ENCODE measurements at regions not wholly inside any gene's neighbourhood (a gene's known extent, or its start where the extent isn't known, plus 50 kb on each side); places are given as distances from the start of the nearest gene placed in this dataset.
"Not testable (repeated sequence)": the region's sequence is repeated elsewhere in the genome, so short reads cannot be mapped to it uniquely, and the experiment has no call there.

DNA sequence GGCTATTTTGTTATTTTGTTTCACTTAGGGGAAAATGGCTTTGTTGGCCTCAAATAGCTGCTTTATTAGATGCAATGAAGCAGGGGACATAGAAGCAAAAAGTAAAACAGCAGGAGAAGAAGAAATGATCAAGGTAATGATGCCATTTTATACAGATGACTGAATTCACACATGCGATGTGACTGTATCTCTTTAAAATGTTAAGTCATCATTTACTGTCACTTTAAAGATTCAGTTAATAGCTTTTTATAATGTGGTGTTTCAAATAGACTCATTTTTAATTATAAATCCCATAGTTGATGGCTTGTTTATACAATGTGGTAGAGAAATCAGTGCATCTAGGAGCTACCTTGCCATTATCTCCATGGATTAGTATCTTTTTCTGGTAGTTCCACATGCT, 863.9 kb upstream of the DEFB115 start:
- DNase-seq (ENCODE audit: low read depth), result not testable (repeated sequence)

- peak; percentile 3 for DNase-seq (ENCODE audit: low read depth)
Measured at GRCh38 chr20:30397111-30397510, 860.4 kb upstream of the DEFB115 start.

GRCh38 chr20:30405061-30405460, 852.4 kb upstream of the DEFB115 start:
- DNase-seq (ENCODE audit: low read depth), result not testable (repeated sequence)

DNA sequence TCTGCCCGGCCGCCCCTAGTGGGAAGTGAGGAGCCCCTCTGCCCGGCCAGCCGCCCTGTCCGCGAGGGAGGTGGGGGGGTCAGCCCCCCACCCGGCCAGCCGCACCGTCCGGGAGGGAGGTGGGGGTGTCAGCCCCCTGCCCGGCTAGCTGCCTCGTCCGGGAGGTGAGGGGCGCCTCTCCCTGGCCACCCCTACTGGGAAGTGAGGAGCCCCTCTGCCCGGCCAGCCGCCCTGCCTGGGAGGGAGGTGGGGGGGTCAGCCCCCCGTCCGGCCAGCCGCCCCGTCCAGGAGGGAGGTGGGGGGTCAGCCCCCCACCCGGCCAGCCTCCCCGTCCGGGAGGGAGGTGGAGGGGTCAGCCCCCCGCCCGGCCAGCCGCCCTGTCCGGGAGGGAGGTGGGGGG, 851.9 kb upstream of the DEFB115 start:
- DNase-seq (ENCODE audit: low read depth), result not testable (repeated sequence)

DNA sequence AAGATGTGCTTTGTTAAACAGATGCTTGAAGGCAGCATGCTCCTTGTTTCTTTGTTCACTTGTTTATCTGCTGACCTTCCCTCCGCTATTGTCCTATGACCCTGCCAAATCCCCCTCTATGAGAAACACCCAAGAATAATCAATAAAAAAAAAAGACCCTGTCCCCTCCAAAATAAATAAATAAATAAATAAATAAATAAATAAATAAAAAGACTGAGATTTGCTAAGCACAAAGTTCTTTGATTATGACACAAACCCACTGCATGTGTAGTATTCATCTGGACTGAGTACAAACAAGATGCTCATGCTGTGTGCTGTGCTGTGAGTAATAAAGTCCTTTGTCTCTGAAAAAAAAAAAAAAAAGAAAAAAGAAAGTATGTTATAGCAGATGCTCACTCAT, 851.1 kb upstream of the DEFB115 start:
- not testable (repeated sequence) for DNase-seq (ENCODE audit: low read depth)

DNA sequence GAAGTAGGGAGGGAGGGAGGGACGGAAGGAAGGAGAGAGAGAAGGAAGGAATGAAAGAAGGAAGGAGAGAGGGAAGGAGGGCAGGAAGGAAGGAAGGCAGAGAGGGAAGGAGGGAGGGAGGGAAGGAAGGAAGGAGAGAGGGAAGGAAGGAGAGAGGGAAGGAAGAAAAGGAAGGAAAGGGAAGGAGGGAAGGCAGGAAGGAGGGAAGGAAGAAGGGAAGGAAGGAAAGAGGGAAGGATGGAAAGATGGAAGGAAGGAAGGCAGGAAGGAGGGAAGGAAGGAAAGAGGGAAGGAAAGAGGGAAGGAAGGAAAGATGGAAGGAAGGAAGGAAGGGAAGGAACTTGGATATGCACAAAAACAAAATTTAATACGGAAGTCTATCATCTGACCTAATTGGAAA, 844.5 kb upstream of the DEFB115 start:
- DNase-seq (ENCODE audit: low read depth), result no peak

GRCh38 chr20:30417387-30417786, 840.1 kb upstream of the DEFB115 start:
- not testable (repeated sequence) for DNase-seq (ENCODE audit: low read depth)

GRCh38 chr20:30418378-30418777, 839.1 kb upstream of the DEFB115 start:
- not testable (repeated sequence) for DNase-seq (ENCODE audit: low read depth)

DNA sequence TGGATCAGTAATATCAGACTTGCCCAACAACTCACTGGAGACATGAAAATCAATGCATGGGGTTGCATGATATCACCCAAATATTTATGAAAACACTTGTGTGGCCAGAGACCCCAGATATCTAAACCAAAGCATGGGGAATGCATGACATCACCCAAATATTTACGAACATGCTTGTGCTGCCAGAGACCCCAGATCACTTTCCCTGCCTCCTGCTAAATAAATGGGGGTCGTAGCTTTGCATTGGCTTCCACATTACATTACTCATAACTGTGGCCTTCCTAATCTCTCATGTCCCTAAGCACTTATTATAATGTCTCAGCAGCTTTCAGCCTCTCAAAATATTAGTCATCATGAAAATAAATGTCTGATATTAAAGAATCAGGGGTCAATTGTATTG, 838.0 kb upstream of the DEFB115 start:
- no peak for DNase-seq (ENCODE audit: low read depth)

- DNase-seq (ENCODE audit: low read depth), result not testable (repeated sequence)
Measured at GRCh38 chr20:30419871-30420420, 837.5 kb upstream of the DEFB115 start.
